Tibial artery (tissue), 4 donors: ENCODE measurements at regions not wholly inside any gene's neighbourhood (a gene's known extent, or its start where the extent isn't known, plus 50 kb on each side); places are given as distances from the start of the nearest gene placed in this dataset.
"Not testable (repeated sequence)": the region's sequence is repeated elsewhere in the genome, so short reads cannot be mapped to it uniquely, and the experiment has no call there.

ENCODE experiments used
- DNase-seq, 2 donors: peaks; one replicate each; pipeline ENCODE4 v3.0.0-alpha.2; 2019
- H3K27ac ChIP-seq, 2 donors: fragments of 200-600 bp; sonication (generic) in 1 of 2; 1 replicate in 1 of 2; 2 replicates in 1 of 2; pipeline ENCODE4 v1.5.1; 2018 to 2019; ENCODE audit warnings: mild to moderate bottlenecking in 1 of 2
- H3K27me3 ChIP-seq, 2 donors: fragments of 200-600 bp; sonication (generic) in 1 of 2; one replicate each; pipeline versions ENCODE4 v1.5.1 to v1.6.0; 2016 to 2019
- H3K36me3 ChIP-seq, 3 donors: fragments of 200-600 bp; sonication (generic) in 2 of 3; one replicate each; pipeline ENCODE4 v1.5.1; 2016 to 2019; ENCODE audit warnings: mild to moderate bottlenecking in 2 of 3
- H3K4me1 ChIP-seq, 4 donors: fragments of 200-600 bp; sonication (generic) in 2 of 4; 1 replicate in 3 of 4; 2 replicates in 1 of 4; pipeline ENCODE4 v1.5.1; 2016 to 2019
- H3K4me3 ChIP-seq, 2 donors: fragments of 200-600 bp; sonication (generic) in 1 of 2; 1 replicate in 1 of 2; 2 replicates in 1 of 2; pipeline ENCODE4 v1.5.1; 2018 to 2019; ENCODE audit warnings: mild to moderate bottlenecking in 2 of 2
- H3K9me3 ChIP-seq, 3 donors: fragments of 200-600 bp; sonication (generic) in 1 of 3; one replicate each; pipeline ENCODE4 v1.5.1; 2016 to 2019
- CTCF ChIP-seq, 2 experiments: fragments of 200-600 bp in 1 of 2; fragments of 450-650 bp in 1 of 2; IDR thresholded peaks; one replicate each; pipeline ENCODE4 v1.5.1; 2017 to 2019; ENCODE audit warnings: antibody characterized with exemption in 2 of 2, mild to moderate bottlenecking in 1 of 2, moderate library complexity in 1 of 2
- intact Hi-C: fragments of 100-400 bp; cut with DNase I; formaldehyde crosslinking; loops from one replicate; pipeline ENCODE4 v1.15.0; 2023; ENCODE audit warnings: low total_unique reads

DNA sequence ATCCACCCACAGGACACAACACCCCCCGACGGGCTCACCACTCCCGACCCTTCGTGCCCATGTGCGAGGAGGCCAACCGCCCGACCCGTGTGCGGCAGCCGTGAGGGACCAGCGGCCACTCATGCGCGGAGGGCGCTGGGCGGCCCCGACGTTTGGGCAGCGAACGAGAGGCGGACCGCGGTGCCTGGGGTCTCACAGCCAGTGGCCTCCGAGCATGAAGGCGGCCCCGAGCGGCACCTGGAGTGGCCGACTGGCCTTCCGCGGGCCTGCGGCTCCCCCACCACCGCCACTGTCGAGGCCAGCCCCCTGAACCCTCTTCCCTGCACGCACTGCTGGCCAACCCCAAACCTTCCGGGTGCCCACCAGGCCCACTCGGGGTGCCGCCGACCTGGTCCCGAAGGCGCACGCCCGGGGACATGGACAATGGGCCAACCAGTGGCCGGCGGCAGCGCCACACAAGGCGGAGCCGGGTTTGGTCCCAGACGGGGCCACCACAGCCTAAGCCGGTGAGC lies 4274.9 kb upstream of the OR11H1 start:
- intact Hi-C loops: no loop called here
- Histone ChIP-seq H3K36me3 (no peaks in the 10 kb centered on the region), H3K27ac (no peak overlapping the region), H3K4me3 (no peak overlapping the region), H3K27me3 (no peaks in the 10 kb centered on the region), H3K9me3 (peaks cover 0 to 5% (median 0%) of the 10 kb centered on the region in 3 donors), H3K4me1 (no peaks in the 10 kb centered on the region)
- DNase-seq: peak in 1 of 2 donors; percentile 56
- TF ChIP-seq CTCF (IDR thresholded peaks at IDR 0.05): no peak

DNA sequence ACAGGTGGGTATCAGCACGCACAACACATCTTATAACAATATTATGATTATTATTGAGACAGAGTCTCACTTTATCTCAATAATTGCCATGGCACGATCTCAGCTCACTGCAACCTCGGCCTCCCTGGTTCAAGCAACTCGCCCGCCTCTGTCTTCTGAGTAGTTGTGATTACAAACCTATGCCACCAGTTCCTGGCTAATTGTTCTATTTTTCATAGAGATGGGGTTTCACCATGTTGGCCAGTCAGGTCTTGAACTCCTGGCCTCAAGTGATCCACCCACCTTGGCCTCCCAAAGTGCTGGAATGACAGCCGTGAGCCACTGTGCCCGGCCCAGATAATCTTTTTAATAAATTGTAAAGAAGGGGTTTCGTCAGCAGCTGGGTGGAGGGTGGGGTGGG lies 4257.0 kb upstream of the OR11H1 start:
- H3K4me1 ChIP-seq, H3K4me3 ChIP-seq, H3K27ac ChIP-seq, H3K9me3 ChIP-seq, H3K27me3 ChIP-seq, intact Hi-C loops, H3K36me3 ChIP-seq: not testable (repeated sequence)
- DNase-seq: peak; percentile 19 to 34

DNA sequence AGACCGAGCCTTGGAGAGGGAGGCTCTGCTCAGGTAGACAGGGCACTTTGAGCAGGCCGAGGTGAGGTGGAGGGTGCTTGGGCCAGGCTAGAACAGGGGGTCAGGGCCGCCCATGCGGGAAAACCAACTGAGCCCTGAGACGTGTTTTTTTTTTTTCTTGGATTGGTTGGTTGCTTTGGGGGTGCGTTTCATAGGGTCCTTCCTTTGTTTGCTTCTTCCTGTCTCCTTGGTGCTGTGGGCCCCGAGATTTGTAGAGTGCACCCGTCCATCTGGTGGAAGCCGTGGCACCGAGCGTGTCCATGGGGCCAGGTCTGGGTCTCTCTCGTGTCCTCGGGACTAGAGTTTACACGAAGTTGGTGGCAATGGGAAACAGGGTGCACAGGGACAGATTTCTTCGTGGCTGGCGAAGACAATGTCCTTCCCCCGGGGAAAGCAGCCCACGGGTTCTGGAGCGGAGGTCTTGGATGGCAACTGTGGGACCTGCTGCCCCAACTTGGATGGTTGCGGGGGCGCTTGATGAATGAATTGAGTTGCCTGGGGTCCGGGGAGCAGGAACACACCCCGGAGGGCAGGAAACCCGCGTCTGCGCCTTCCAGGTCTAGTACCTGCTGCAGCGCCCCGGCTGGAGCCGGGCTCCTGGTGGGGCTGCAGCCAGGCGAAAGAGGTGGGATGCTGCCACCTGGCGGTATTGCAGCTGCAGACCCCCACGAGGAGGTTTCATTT lies 4242.7 kb upstream of the OR11H1 start:
- H3K27me3 ChIP-seq, H3K4me1 ChIP-seq, H3K27ac ChIP-seq, H3K4me3 ChIP-seq, intact Hi-C loops, H3K36me3 ChIP-seq: not testable (repeated sequence)
- H3K9me3 ChIP-seq: peaks cover 11 to 21% (median 21%) of the 10 kb centered on the region in 3 donors
- peak in 1 of 2 donors; percentile 63 for DNase-seq

DNA sequence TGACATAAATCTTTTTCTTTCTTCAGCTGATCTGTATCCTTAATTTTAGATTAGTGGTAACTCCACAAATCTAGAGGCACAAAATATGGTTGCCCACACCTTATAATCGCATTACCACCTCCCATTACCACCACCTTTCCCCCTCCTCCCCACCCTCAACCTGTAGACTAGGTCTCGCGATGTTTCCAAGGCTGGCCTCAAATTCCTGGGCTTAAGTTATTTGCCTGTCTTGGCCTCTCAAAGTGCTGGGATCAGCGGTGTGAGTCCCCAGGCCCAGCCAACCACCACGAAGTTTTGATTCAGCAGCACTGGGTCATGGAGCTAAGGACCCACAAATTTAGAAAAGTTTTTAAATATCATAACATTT lies 4242.2 kb upstream of the OR11H1 start:
- H3K36me3 ChIP-seq, H3K27ac ChIP-seq, H3K4me1 ChIP-seq, DNase-seq, H3K27me3 ChIP-seq, H3K4me3 ChIP-seq, intact Hi-C loops: not testable (repeated sequence)
- H3K9me3 ChIP-seq: peaks cover 11 to 25% (median 21%) of the 10 kb centered on the region in 3 donors

GRCh38 chr22:11288246-11289220 lies 4239.5 kb upstream of the OR11H1 start:
- H3K9me3 ChIP-seq: peaks cover 11 to 25% (median 21%) of the 10 kb centered on the region in 3 donors
- H3K27ac ChIP-seq, intact Hi-C loops, H3K4me3 ChIP-seq, H3K27me3 ChIP-seq, H3K36me3 ChIP-seq, H3K4me1 ChIP-seq: not testable (repeated sequence)
- peak in 1 of 2 donors; percentile 63 for DNase-seq

DNA sequence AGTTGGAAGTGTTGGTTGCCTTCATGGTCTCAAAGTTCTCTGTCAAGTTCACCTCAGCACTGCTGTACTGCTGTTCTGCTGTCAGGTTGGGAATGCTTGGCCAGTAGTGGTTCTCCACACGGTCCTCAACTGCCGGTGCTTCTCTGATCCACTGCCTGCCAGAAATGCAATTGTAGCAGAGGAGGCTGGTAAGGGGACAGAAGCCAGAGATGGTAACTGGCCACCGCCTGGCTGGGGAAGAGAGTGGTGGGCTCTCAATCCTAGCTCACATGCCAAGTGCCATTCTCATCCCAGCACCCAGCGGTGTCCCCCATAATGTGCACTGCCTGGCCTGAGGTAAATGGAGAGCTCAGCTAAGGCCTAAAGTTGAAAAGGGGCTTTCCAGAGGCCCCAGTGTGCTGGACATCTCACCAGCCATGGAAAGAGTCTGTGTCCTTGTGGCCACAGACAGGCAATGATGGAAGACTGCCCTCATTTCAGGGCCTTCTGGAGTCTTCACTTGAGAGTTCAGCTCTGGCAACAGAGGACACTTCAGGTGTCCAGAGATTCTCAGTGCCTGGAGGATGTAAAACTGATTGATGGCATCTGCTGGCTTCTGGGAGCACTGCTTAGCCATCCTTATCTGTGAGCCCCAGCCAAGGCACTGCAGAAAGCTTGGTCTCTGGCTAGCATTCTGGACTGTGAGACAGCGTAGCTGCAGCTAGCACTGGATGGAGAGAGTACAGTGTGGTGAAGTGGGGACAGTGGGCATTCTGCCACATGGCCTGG lies 4229.7 kb upstream of the OR11H1 start:
- H3K27ac ChIP-seq, intact Hi-C loops, H3K27me3 ChIP-seq: not testable (repeated sequence)

DNA sequence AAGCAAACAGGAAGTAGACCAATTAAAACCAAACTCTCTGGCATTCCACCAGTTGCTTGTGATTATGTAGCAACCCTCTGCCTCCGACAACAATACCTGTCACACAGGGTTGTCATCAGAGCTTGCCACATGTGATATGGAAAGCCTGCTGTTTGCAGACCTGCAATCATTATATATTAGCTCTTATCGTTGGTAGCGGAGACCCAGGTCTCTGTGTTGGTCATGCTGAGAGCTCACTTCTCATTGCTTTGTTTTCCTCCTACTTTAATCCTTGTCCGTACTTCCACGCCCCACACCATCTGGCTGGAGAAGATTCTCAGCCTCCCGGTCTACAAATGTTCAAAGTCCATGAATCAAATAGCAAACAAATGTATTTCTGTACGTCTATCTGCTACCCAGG lies 4225.6 kb upstream of the OR11H1 start:
- H3K36me3 ChIP-seq, intact Hi-C loops, DNase-seq, H3K27ac ChIP-seq, H3K4me1 ChIP-seq, H3K4me3 ChIP-seq, H3K27me3 ChIP-seq: not testable (repeated sequence)
- peaks cover 6 to 36% (median 18%) of the 10 kb centered on the region in 3 donors for H3K9me3 ChIP-seq

More for the DNA sequence above, 4229.7 kb upstream of the OR11H1 start:
- peaks cover 6 to 20% (median 18%) of the 10 kb centered on the region in 3 donors for H3K9me3 ChIP-seq
- not testable (repeated sequence) for H3K36me3 ChIP-seq, H3K4me1 ChIP-seq, H3K4me3 ChIP-seq, DNase-seq

DNA sequence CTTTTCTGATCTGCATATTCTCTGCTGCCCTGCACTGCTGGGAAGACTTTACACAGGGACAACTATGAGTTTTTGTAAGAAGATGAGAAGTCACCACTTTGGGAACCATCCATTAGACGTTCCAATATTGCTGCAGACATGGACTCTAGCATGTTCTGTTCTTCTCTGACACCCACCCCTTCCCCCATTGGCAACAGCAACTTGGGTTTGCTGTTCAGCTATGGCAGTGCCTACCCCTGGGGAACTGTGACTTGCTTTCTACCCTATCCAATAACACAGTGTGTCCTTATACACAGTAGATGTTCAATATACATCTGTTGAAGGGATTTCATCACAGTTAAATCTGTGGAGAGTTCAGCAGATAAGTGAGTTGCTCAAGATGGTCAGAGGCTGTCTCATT lies 4225.1 kb upstream of the OR11H1 start:
- H3K4me1 ChIP-seq, H3K4me3 ChIP-seq, H3K27me3 ChIP-seq, intact Hi-C loops, H3K27ac ChIP-seq, DNase-seq, H3K36me3 ChIP-seq: not testable (repeated sequence)
- peaks cover 6 to 39% (median 20%) of the 10 kb centered on the region in 3 donors for H3K9me3 ChIP-seq

DNA sequence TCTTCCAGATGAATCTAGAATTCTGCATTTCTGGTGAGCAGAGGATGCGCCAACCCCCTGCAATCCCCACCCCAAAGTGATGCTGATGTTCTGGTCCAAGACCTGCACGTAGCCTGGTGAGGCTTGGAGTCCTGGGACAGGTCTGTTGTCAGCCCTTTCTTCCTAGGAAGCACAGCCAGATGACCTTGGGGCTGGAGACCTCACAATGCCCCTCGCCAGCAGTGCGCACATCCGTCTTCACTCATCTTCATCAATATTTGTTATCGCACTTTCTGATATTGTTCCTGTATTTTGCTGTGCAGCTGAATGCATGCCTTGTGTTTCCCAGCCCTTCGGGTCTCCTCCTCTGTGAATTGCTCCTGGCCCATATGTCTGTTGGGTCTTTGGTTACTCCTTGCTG lies 4222.8 kb upstream of the OR11H1 start:
- intact Hi-C loops, H3K4me3 ChIP-seq, H3K36me3 ChIP-seq, H3K27ac ChIP-seq, DNase-seq, H3K4me1 ChIP-seq, H3K27me3 ChIP-seq: not testable (repeated sequence)
- peaks cover 3 to 55% (median 22%) of the 10 kb centered on the region in 3 donors for H3K9me3 ChIP-seq

GRCh38 chr22:11306933-11307518 lies 4221.0 kb upstream of the OR11H1 start:
- H3K4me1 ChIP-seq, H3K27ac ChIP-seq, H3K4me3 ChIP-seq, intact Hi-C loops, DNase-seq, H3K36me3 ChIP-seq, H3K27me3 ChIP-seq: not testable (repeated sequence)
- peaks cover 0 to 48% (median 15%) of the 10 kb centered on the region in 3 donors for H3K9me3 ChIP-seq
